SH-SY5Y (cell line): ENCODE measurements at regions not wholly inside any gene's neighbourhood (a gene's known extent, or its start where the extent isn't known, plus 50 kb on each side); places are given as distances from the start of the nearest gene placed in this dataset.

ENCODE experiments used
- GATA2 ChIP-seq: IDR thresholded peaks from 2 replicates; pipeline ENCODE4 v1.6.1; 2011; ENCODE audit warnings: mild to moderate bottlenecking, low read depth, low read length
- GATA3 ChIP-seq: IDR thresholded peaks from 2 replicates; pipeline ENCODE4 v1.6.1; 2011; ENCODE audit warnings: low read depth, mild to moderate bottlenecking, low read length, moderate library complexity

GRCh38 chr15:57883701-57884100, 177.2 kb downstream of the POLR2M start:
- no peak for TF ChIP-seq GATA2

DNA sequence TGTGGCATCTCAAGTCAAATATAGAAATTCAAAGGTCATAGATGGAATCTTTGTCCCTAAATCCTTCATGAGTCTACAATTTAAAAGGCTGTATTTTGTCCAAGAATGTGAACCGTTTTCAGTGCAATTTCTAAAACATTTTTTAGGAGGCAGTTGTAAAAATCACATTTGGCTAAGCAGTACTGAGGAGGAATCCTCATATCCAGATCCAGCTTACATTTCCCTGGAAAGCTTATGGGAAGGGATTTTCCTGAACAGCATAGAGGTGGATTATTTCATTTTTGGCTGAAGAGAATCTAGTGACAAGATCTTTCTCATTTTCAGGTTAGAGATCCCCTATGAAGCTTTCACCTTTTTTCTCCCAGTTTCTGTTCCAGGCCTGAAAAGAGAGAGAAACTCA, 178.4 kb downstream of the POLR2M start:
- TF ChIP-seq GATA3 (no peak), GATA2 (no peak)

DNA sequence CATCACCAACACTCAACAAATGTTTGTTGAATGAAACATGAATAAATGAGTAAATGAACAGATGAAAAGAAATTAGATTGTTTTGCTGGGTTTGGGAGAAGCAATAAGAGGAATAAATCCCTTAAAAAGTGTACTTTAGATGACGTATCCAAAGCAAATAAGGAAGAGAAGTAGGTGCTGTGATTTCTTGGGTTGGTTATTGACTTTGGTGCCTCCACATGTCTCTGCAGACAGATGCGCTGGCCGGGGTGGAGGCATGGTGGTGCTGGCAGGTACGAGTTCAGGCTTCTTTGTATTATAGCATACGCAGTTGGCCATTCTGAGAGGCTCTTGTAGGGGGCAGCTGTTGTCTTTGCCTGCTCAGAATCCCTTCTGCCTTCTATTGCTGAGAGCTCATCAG, 178.9 kb downstream of the POLR2M start:
- TF ChIP-seq GATA3, result no peak
- no peak for TF ChIP-seq GATA2

DNA sequence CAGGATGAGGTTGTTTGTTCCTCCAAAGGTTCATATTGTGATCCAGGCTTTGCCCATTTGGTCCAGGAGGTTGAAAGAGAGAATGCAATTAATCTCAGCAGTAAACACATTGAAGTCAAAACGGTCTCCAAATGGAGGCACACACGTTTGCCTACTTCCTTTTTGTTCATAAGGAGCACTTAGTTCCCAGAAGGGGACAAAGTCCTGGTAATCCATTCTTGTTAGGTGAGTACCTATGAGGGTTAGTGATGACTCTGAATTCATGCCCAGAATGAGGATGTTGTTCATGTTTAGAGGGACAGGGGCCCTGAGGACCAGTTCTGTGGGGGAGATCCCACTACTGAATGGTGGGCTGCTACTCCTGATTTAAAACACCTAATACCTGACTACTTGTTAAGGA, 177.7 kb downstream of the ALDH1A2 start:
- TF ChIP-seq GATA3, result no peak
- no peak for TF ChIP-seq GATA2

GRCh38 chr15:57890351-57890750, 175.2 kb downstream of the ALDH1A2 start:
- no peak for TF ChIP-seq GATA3
- TF ChIP-seq GATA2, result no peak

GRCh38 chr15:57890878-57891277, 174.6 kb downstream of the ALDH1A2 start:
- no peak for TF ChIP-seq GATA3
- TF ChIP-seq GATA2, result no peak

DNA sequence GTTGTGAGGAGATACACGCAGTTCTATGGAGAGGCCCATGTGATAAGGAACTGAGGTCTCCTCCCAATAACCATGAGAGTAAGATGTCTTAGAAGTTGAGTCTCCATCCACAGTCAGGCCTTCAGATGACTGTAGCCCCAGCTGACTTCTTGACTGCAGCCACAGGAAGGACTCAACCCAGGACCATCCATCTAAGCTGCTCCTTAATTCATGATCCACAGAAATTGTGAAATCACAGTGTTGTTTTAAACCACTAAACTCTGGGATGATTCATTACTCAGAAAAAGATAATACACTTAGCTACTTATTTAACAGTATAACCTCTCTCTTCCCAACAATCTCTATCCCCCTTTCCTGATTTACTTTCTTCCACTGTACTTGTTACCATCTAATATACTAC, 173.3 kb downstream of the ALDH1A2 start:
- TF ChIP-seq GATA3 (no peak), GATA2 (no peak)

- TF ChIP-seq GATA2 (no peak), GATA3 (no peak)
Observed at GRCh38 chr15:57893040-57893439, 172.5 kb downstream of the ALDH1A2 start.

- TF ChIP-seq GATA3, result no peak
- no peak for TF ChIP-seq GATA2
Observed at GRCh38 chr15:57895291-57895690, 170.2 kb downstream of the ALDH1A2 start.

DNA sequence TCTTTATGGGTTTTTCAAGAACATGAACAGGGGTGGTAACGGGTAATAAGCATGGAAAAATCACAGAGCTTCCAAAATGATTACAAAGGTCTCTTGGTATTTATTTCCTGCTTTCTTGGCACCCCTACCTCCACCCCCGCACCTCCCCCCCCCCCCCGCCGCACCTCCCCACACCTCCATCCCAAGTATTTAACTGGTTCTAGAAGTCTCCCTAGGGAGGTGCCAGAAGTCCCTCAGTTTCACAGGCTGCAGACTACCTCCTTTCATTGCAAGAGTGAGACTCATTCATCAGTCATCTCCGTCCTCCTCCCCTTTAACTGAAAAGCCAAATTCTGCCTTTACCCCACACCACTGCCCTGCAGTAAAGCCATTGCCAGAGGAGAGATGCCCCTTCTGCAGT, 169.4 kb downstream of the ALDH1A2 start:
- TF ChIP-seq GATA2 (no peak), GATA3 (no peak)

- TF ChIP-seq GATA3 (no peak), GATA2 (no peak)
Observed at GRCh38 chr15:57897870-57898269, 167.6 kb downstream of the ALDH1A2 start.

- TF ChIP-seq GATA2 (no peak), GATA3 (no peak)
Observed at GRCh38 chr15:57902155-57902554, 163.4 kb downstream of the ALDH1A2 start.
